Trophoblast cell (in vitro differentiated cells and primary cell): ENCODE measurements at regions not wholly inside any gene's neighbourhood (a gene's known extent, or its start where the extent isn't known, plus 50 kb on each side); places are given as distances from the start of the nearest gene placed in this dataset.

Source experiments
- DNase-seq, 2 donors: peaks; one replicate each; pipeline ENCODE4 v3.0.0-alpha.2; 2016
- H2AFZ ChIP-seq: 2 replicates; pipeline ENCODE4 v1.6.1; 2013; ENCODE audit warnings: low read length, moderate library complexity, mild to moderate bottlenecking; ENCODE audit not compliant: insufficient read depth, poor library complexity
- H2AK5ac ChIP-seq: 2 replicates; pipeline ENCODE4 v1.6.1; 2013; ENCODE audit warnings: mild to moderate bottlenecking, low read length
- H2BK120ac ChIP-seq: 2 replicates; pipeline ENCODE4 v1.6.1; 2013; ENCODE audit warnings: low read length, mild to moderate bottlenecking, moderate library complexity; ENCODE audit not compliant: insufficient read depth, poor library complexity
- H2BK12ac ChIP-seq: 2 replicates; pipeline ENCODE4 v1.6.1; 2013; ENCODE audit warnings: mild to moderate bottlenecking, low read length, moderate library complexity
- H2BK5ac ChIP-seq: 2 replicates; pipeline ENCODE4 v1.6.1; 2013; ENCODE audit warnings: low read length, low read depth, moderate library complexity, mild to moderate bottlenecking; ENCODE audit not compliant: poor library complexity
- H3K14ac ChIP-seq: 2 replicates; pipeline ENCODE4 v1.6.1; 2013; ENCODE audit warnings: mild to moderate bottlenecking, low read length
- H3K18ac ChIP-seq: 2 replicates; pipeline ENCODE4 v1.6.1; 2013; ENCODE audit warnings: mild to moderate bottlenecking, low read length
- H3K23ac ChIP-seq: 2 replicates; pipeline ENCODE4 v1.6.1; 2013; ENCODE audit warnings: low read length
- H3K27ac ChIP-seq: 2 replicates; pipeline ENCODE4 v1.5.1; 2013; ENCODE audit warnings: low read depth, mild to moderate bottlenecking, inconsistent platforms, low read length, moderate library complexity
- H3K27me3 ChIP-seq: 2 replicates; pipeline ENCODE4 v1.6.1; 2013; ENCODE audit warnings: inconsistent platforms, mild to moderate bottlenecking, low read length, moderate library complexity; ENCODE audit not compliant: insufficient read depth
- H3K36me3 ChIP-seq, 2 experiments: 1 replicate in 1 of 2; 2 replicates in 1 of 2; pipeline ENCODE4 v1.6.1; 2013; ENCODE audit warnings: low read length in 2 of 2, mild to moderate bottlenecking in 2 of 2, moderate library complexity in 1 of 2; ENCODE audit not compliant: insufficient read depth in 2 of 2, control insufficient read depth in 1 of 2
- H3K4ac ChIP-seq: 2 replicates; pipeline ENCODE4 v1.6.1; 2013; ENCODE audit warnings: low read depth, mild to moderate bottlenecking, low read length, moderate library complexity
- H3K4me1 ChIP-seq, 2 experiments: 1 replicate in 1 of 2; 2 replicates in 1 of 2; pipeline ENCODE4 v1.6.1; 2013; ENCODE audit warnings: low read length in 2 of 2, mild to moderate bottlenecking in 2 of 2, moderate library complexity in 1 of 2; ENCODE audit not compliant: insufficient read depth in 2 of 2, control insufficient read depth in 1 of 2
- H3K4me2 ChIP-seq: 2 replicates; pipeline ENCODE4 v1.6.1; 2013; ENCODE audit warnings: inconsistent platforms, mild to moderate bottlenecking, low read length, moderate library complexity
- H3K4me3 ChIP-seq: 2 replicates; pipeline ENCODE4 v1.5.1; 2013; ENCODE audit warnings: mild to moderate bottlenecking, low read depth, low read length, inconsistent platforms
- H3K79me1 ChIP-seq: one replicate; pipeline ENCODE4 v1.6.1; 2013; ENCODE audit warnings: low read length
- H3K79me2 ChIP-seq: 2 replicates; pipeline ENCODE4 v1.6.1; 2013; ENCODE audit warnings: low read length, mild to moderate bottlenecking; ENCODE audit not compliant: control insufficient read depth, insufficient read depth, poor library complexity
- H3K9ac ChIP-seq: 2 replicates; pipeline ENCODE4 v1.6.1; 2013; ENCODE audit warnings: mild to moderate bottlenecking, low read length
- H3K9me3 ChIP-seq: 2 replicates; pipeline ENCODE4 v1.6.1; 2013; ENCODE audit warnings: low read depth, mild to moderate bottlenecking, control low read depth, inconsistent platforms, low read length; ENCODE audit not compliant: insufficient read depth
- H4K12ac ChIP-seq: 2 replicates; pipeline ENCODE4 v1.6.1; 2013; ENCODE audit warnings: low read depth, mild to moderate bottlenecking, low read length, moderate library complexity
- H4K8ac ChIP-seq: 2 replicates; pipeline ENCODE4 v1.6.1; 2013; ENCODE audit warnings: low read depth, mild to moderate bottlenecking, low read length, moderate library complexity
- H4K91ac ChIP-seq: one replicate; pipeline ENCODE4 v1.6.1; 2013; ENCODE audit warnings: low read depth, mild to moderate bottlenecking, low read length, moderate library complexity
- WGBS: extraction: QIAGEN DNeasy Blood & Tissue Kit; methylation state at CpG from one replicate; pipeline ENCODE4 v1.1.7; 2013; ENCODE audit warnings: missing lambda C conversion rate; ENCODE audit not compliant: insufficient read length, insufficient coverage; ENCODE audit errors: extremely low coverage; 5-methylcytosine and 5-hydroxymethylcytosine counted together

DNA sequence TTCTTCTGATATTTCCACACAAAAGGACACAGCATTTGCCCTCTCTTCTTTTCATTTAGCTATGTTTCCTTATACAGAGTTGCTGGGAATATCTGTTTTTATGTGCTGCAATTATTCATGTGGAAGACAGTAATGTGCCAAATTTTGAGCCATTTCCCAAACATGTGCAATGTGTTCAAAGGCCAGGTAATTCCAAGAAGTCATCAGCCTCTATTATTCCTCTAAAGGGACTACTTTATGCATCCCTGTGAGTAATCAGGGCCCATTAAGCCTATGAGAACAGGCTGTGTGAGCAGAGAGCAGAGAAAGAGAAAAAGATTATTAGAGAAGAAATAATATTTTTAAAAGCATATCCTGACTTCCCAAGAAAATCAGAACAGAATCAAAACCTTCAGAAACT, 107.6 kb upstream of the OSR1 start:
- Histone ChIP-seq H3K4me2 (no peak overlapping the region), H2BK12ac (no peak overlapping the region), H2BK5ac (no peak overlapping the region), H3K9ac (no peak overlapping the region), H3K23ac (no peak overlapping the region), H4K91ac (no peak overlapping the region), H3K9me3 (no peaks in the 10 kb centered on the region), H3K4ac (no peak overlapping the region), H3K27ac (no peak overlapping the region), H2AFZ (no peak overlapping the region), H3K79me1 (no peaks in the 10 kb centered on the region), H4K12ac (no peak overlapping the region), H4K8ac (no peak overlapping the region), H3K27me3 (no peaks in the 10 kb centered on the region), H3K79me2 (no peaks in the 10 kb centered on the region), H2BK120ac (no peak overlapping the region), H3K14ac (no peak overlapping the region), H3K18ac (no peak overlapping the region), H3K4me1 (no peaks in the 10 kb centered on the region), H3K4me3 (no peak overlapping the region), H3K36me3 (no peaks in the 10 kb centered on the region), H2AK5ac (no peak overlapping the region)
- no peak for DNase-seq

- WGBS: no CpG with 5 or more reads among the region's 2 CpGs
- Histone ChIP-seq H2BK120ac (no peak overlapping the region), H4K8ac (no peak overlapping the region), H3K23ac (no peak overlapping the region), H3K4ac (no peak overlapping the region), H2AFZ (no peak overlapping the region), H3K27ac (no peak overlapping the region), H2BK12ac (no peak overlapping the region), H3K9ac (no peak overlapping the region), H3K27me3 (no peaks in the 10 kb centered on the region), H2AK5ac (no peak overlapping the region), H3K9me3 (no peaks in the 10 kb centered on the region), H3K36me3 (no peaks in the 10 kb centered on the region), H3K79me1 (no peaks in the 10 kb centered on the region), H3K4me2 (no peak overlapping the region), H3K79me2 (no peaks in the 10 kb centered on the region), H2BK5ac (no peak overlapping the region), H3K4me1 (no peaks in the 10 kb centered on the region), H3K18ac (no peak overlapping the region), H4K12ac (no peak overlapping the region), H4K91ac (no peak overlapping the region), H3K4me3 (no peak overlapping the region), H3K14ac (no peak overlapping the region)
- DNase-seq: no peak
Measured at GRCh38 chr2:19462256-19462645, 103.8 kb upstream of the OSR1 start.

DNA sequence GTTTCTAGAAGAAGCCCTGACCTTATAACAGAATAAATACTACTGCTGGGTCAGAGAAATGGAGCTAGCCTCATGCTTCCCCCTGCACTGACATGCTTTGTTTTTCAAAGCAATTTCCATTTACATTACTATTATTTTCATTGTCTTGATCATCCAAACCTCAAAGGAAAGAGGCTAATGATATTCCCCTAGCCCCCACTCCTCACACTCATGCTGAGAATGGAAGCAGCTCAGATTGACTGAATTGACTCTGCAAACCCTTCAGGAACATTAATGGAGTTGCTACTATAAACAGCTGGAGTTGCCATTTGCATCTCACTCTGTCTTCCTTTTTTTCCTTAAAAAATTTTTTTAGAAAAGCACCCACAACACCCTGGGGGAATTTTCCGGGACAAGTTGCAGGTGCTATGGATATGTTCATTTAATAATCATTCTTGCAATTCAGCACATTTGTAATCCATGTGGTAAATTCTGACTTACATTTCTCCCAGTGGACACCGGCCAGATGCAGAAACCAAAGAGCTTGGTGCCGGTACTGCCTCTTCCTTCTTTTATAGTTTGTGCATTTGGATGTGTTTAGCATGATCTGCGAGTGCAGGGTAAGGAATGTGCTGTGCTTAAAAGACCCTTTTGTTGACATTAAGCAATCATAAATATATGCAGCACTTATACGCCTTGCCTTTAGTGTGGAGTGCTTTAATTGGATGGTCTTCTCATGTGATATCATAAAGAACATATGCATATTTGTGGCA, 103.3 kb upstream of the OSR1 start:
- WGBS: no CpG with 5 or more reads among the region's 5 CpGs

DNA sequence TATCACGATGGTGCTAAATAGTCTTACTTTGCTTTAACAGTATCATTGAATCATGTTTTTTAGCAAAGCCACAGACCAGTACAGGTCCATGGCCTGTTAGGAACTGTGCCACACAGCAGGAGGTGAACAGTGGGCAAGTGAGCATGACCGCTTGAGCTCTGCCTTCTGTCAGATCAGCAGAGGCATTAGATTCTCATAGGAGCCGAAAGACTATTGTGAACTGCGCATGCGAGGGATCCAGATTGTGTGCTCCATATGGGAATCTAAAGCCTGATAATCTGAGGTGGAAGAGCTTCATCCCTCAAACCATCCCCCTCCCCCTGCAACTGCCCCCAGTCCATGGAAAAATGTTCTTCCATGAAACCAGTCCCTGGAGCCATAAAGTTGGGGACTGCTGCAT, 102.3 kb upstream of the OSR1 start:
- Histone ChIP-seq H2AK5ac (no peak overlapping the region), H3K79me1 (no peaks in the 10 kb centered on the region), H3K9ac (no peak overlapping the region), H3K79me2 (no peaks in the 10 kb centered on the region), H3K23ac (no peak overlapping the region), H3K27me3 (no peaks in the 10 kb centered on the region), H2BK5ac (no peak overlapping the region), H3K4me1 (no peaks in the 10 kb centered on the region), H3K36me3 (no peaks in the 10 kb centered on the region), H4K8ac (no peak overlapping the region), H3K14ac (no peak overlapping the region), H3K4ac (no peak overlapping the region), H3K4me3 (no peak overlapping the region), H4K91ac (no peak overlapping the region), H3K27ac (no peak overlapping the region), H2AFZ (no peak overlapping the region), H3K9me3 (no peaks in the 10 kb centered on the region), H3K4me2 (no peak overlapping the region), H2BK12ac (no peak overlapping the region), H2BK120ac (no peak overlapping the region), H3K18ac (no peak overlapping the region), H4K12ac (no peak overlapping the region)
- DNase-seq: no peak
- WGBS: no CpG with 5 or more reads among the region's 5 CpGs

More for the DNA sequence above, 103.3 kb upstream of the OSR1 start:
- H3K36me3 ChIP-seq: no peaks in the 10 kb centered on the region
- H3K9me3 ChIP-seq: no peaks in the 10 kb centered on the region
- H2BK12ac ChIP-seq: no peak overlapping the region
- no peak overlapping the region for H3K27ac ChIP-seq
- no peak overlapping the region for H2AK5ac ChIP-seq
- H3K9ac ChIP-seq: no peak overlapping the region
- H3K4me1 ChIP-seq: no peaks in the 10 kb centered on the region
- no peaks in the 10 kb centered on the region for H3K79me1 ChIP-seq
- H3K79me2 ChIP-seq: no peaks in the 10 kb centered on the region
- no peak overlapping the region for H4K91ac ChIP-seq
- H3K4ac ChIP-seq: no peak overlapping the region
- no peak for DNase-seq
- H3K23ac ChIP-seq: no peak overlapping the region
- no peak overlapping the region for H4K12ac ChIP-seq
- no peak overlapping the region for H4K8ac ChIP-seq
- H2BK120ac ChIP-seq: no peak overlapping the region
- no peak overlapping the region for H3K18ac ChIP-seq
- H3K4me2 ChIP-seq: no peak overlapping the region
- no peak overlapping the region for H3K4me3 ChIP-seq
- no peak overlapping the region for H2AFZ ChIP-seq
- H3K14ac ChIP-seq: no peak overlapping the region
- no peaks in the 10 kb centered on the region for H3K27me3 ChIP-seq
- no peak overlapping the region for H2BK5ac ChIP-seq
